HAP-1 (cell line): ENCODE measurements at regions not wholly inside any gene's neighbourhood (a gene's known extent, or its start where the extent isn't known, plus 50 kb on each side); places are given as distances from the start of the nearest gene placed in this dataset.

Experiments used
- DNase-seq, 2 experiments: peaks; one replicate each; pipeline ENCODE4 v3.0.0-alpha.2; 2016 to 2020; ENCODE audit warnings: low spot score in 2 of 2
- H3K27me3 ChIP-seq: fragments of 250-450 bp; sonication (Bioruptor Pico); 2 replicates; pipeline ENCODE4 v1.5.1; 2020; ENCODE audit warnings: low read depth, mild to moderate bottlenecking, moderate library complexity
- H3K36me3 ChIP-seq: fragments of 250-450 bp; sonication (Bioruptor Pico); replicated peaks from 2 replicates; pipeline ENCODE4 v1.5.1; 2020; ENCODE audit warnings: mild to moderate bottlenecking
- H3K4me1 ChIP-seq: fragments of 250-450 bp; sonication (Bioruptor Pico); 2 replicates; pipeline ENCODE4 v1.5.1; 2020; ENCODE audit warnings: mild to moderate bottlenecking
- H3K4me3 ChIP-seq: fragments of 250-450 bp; sonication (Bioruptor Pico); 2 replicates; pipeline ENCODE4 v1.5.1; 2020; ENCODE audit warnings: mild to moderate bottlenecking, moderate library complexity
- H3K9me3 ChIP-seq: fragments of 250-450 bp; sonication (Bioruptor Pico); 2 replicates; pipeline ENCODE4 v1.5.1; 2020; ENCODE audit warnings: mild to moderate bottlenecking, moderate library complexity
- in situ Hi-C: fragments of 300-500 bp; cut with MboI; formaldehyde crosslinking; loops from 3 replicates; pipeline ENCODE4 v1.14.3; 2020; ENCODE audit warnings: low sequenced_read_pairs, inconsistent platforms, mixed read lengths

GRCh38 chr1:232285138-232285537 lies 344.8 kb downstream of the SIPA1L2 start:
- Histone ChIP-seq H3K4me3 (no peak overlapping the region), H3K9me3 (no peaks in the 10 kb centered on the region), H3K36me3 (no peaks in the 10 kb centered on the region), H3K27me3 (no peaks in the 10 kb centered on the region), H3K4me1 (peaks cover 9% of the 10 kb centered on the region; the same call in 1 of the 2 replicates)
- no peak for DNase-seq
- in situ Hi-C loops: no loop called here

GRCh38 chr1:232283864-232284263 lies 346.1 kb downstream of the SIPA1L2 start:
- Histone ChIP-seq H3K4me3 (no peak overlapping the region), H3K9me3 (no peaks in the 10 kb centered on the region), H3K36me3 (no peaks in the 10 kb centered on the region), H3K27me3 (no peaks in the 10 kb centered on the region), H3K4me1 (peaks cover 9% of the 10 kb centered on the region; the same call in 1 of the 2 replicates)
- in situ Hi-C loops: no loop called here
- peak in 1 of 2 experiments; percentile 26 for DNase-seq

GRCh38 chr1:232282498-232282897 lies 347.4 kb downstream of the SIPA1L2 start:
- H3K27me3 ChIP-seq: no peaks in the 10 kb centered on the region
- in situ Hi-C loops: no loop called here
- H3K9me3 ChIP-seq: no peaks in the 10 kb centered on the region
- no peaks in the 10 kb centered on the region for H3K36me3 ChIP-seq
- peaks cover 9% of the 10 kb centered on the region; the same call in 1 of the 2 replicates for H3K4me1 ChIP-seq
- no peak overlapping the region for H3K4me3 ChIP-seq
- no peak for DNase-seq

DNA sequence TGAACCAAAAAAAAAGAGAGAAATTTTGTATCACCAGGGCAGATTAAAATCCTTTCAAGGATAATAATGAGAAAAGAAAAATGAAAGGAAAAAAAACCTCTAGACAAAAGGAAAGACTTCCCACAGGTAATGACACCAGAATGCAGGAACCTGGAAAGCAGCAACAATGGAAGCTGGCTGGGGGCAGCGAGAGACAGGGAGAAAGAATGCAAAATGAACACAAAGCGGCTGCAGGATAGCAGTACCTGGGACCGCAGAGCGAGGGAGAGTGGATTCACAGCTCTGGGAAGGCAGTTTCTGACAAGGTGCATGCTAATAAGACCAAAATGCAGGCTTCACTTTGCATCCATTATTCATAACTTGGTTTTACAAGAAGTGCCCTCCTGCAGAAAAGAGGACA lies 349.0 kb downstream of the SIPA1L2 start:
- no peak for DNase-seq
- Histone ChIP-seq H3K36me3 (no peaks in the 10 kb centered on the region), H3K4me3 (no peak overlapping the region), H3K27me3 (no peaks in the 10 kb centered on the region), H3K9me3 (no peaks in the 10 kb centered on the region), H3K4me1 (peaks cover 9% of the 10 kb centered on the region; the same call in 1 of the 2 replicates)
- in situ Hi-C loops: no loop called here

GRCh38 chr1:232279909-232280400 lies 350.0 kb downstream of the SIPA1L2 start:
- Histone ChIP-seq H3K36me3 (no peaks in the 10 kb centered on the region), H3K9me3 (no peaks in the 10 kb centered on the region), H3K4me3 (no peak overlapping the region), H3K27me3 (no peaks in the 10 kb centered on the region), H3K4me1 (peaks cover 9% of the 10 kb centered on the region; the same call in 1 of the 2 replicates)
- no peak for DNase-seq
- in situ Hi-C loops: no loop called here

DNA sequence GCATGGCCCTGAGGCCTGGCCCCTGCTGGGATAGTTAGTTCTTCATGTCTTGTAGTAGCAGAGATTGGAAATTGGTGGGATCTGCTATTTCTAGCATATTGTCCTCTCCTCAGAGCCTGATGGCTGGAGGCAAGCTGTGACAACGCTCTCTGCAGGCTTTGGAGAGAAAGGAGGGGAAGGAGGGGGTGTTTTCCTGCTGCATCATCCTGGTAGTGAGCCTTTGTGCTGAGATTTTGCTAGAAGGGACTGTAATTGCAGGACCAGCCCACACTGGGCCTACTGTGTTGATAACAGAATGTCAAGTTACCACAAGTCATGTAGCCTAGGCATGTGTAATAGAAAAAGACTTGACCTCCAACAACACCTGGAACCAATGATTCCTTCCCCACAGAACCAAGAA lies 351.0 kb downstream of the SIPA1L2 start:
- no peaks in the 10 kb centered on the region for H3K9me3 ChIP-seq
- H3K36me3 ChIP-seq: no peaks in the 10 kb centered on the region
- DNase-seq: no peak
- peaks cover 2% of the 10 kb centered on the region; the same call in 1 of the 2 replicates for H3K4me1 ChIP-seq
- H3K27me3 ChIP-seq: no peaks in the 10 kb centered on the region
- no peak overlapping the region for H3K4me3 ChIP-seq
- in situ Hi-C loops: no loop called here

DNA sequence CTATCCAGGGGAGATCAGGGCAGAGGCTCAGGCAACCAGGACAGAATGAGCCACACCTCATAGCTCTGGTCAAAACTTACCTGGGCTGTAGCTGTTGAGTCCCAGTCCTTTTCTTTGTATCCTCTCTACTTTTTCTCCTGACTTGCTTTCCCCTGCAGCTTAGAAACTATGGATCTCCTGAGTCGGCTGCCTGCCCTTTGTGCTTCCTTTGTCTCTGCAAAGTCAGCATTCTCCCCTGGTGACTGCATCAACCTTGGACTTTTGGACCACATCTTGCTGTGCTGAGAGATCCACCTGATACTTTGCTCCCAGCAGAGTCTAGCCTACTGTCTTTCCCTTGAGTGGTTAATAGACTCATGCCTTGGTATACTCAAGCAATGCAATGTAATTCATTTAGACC lies 353.3 kb downstream of the SIPA1L2 start:
- in situ Hi-C loops: no loop called here
- Histone ChIP-seq H3K27me3 (no peaks in the 10 kb centered on the region), H3K36me3 (no peaks in the 10 kb centered on the region), H3K9me3 (no peaks in the 10 kb centered on the region), H3K4me3 (no peak overlapping the region), H3K4me1 (no peaks in the 10 kb centered on the region)
- no peak for DNase-seq

GRCh38 chr1:232274999-232275710 lies 354.8 kb downstream of the SIPA1L2 start:
- no peak for DNase-seq
- H3K9me3 ChIP-seq: no peaks in the 10 kb centered on the region

GRCh38 chr1:232274236-232274855 lies 355.6 kb downstream of the SIPA1L2 start:
- H3K27me3 ChIP-seq: no peaks in the 10 kb centered on the region
- in situ Hi-C loops: no loop called here
- H3K4me3 ChIP-seq: no peak overlapping the region
- no peak for DNase-seq
- no peaks in the 10 kb centered on the region for H3K9me3 ChIP-seq
- H3K36me3 ChIP-seq: no peaks in the 10 kb centered on the region
- no peaks in the 10 kb centered on the region for H3K4me1 ChIP-seq

More at GRCh38 chr1:232274999-232275710, 354.8 kb downstream of the SIPA1L2 start:
- no peaks in the 10 kb centered on the region for H3K36me3 ChIP-seq
- H3K27me3 ChIP-seq: no peaks in the 10 kb centered on the region
- H3K4me3 ChIP-seq: no peak overlapping the region
- H3K4me1 ChIP-seq: no peaks in the 10 kb centered on the region
- in situ Hi-C loops: no loop called here

GRCh38 chr1:232273011-232273410 lies 356.9 kb downstream of the SIPA1L2 start:
- Histone ChIP-seq H3K4me1 (no peaks in the 10 kb centered on the region), H3K27me3 (no peaks in the 10 kb centered on the region), H3K36me3 (no peaks in the 10 kb centered on the region), H3K9me3 (no peaks in the 10 kb centered on the region), H3K4me3 (no peak overlapping the region)
- no peak for DNase-seq
- in situ Hi-C loops: no loop called here

- H3K4me3 ChIP-seq: no peak overlapping the region
- H3K36me3 ChIP-seq: no peaks in the 10 kb centered on the region
- DNase-seq: no peak
- in situ Hi-C loops: no loop called here
- H3K4me1 ChIP-seq: no peaks in the 10 kb centered on the region
- H3K27me3 ChIP-seq: no peaks in the 10 kb centered on the region
- H3K9me3 ChIP-seq: no peaks in the 10 kb centered on the region
Measured at GRCh38 chr1:232271991-232272589, 357.8 kb downstream of the SIPA1L2 start.

- no peaks in the 10 kb centered on the region for H3K4me1 ChIP-seq
- H3K9me3 ChIP-seq: no peaks in the 10 kb centered on the region
- no peaks in the 10 kb centered on the region for H3K36me3 ChIP-seq
- in situ Hi-C loops: no loop called here
- H3K27me3 ChIP-seq: no peaks in the 10 kb centered on the region
- no peak for DNase-seq
- no peak overlapping the region for H3K4me3 ChIP-seq
Measured at GRCh38 chr1:232271299-232271698, 358.6 kb downstream of the SIPA1L2 start.

- H3K36me3 ChIP-seq: no peaks in the 10 kb centered on the region
- no peak overlapping the region for H3K4me3 ChIP-seq
- no peaks in the 10 kb centered on the region for H3K9me3 ChIP-seq
- H3K27me3 ChIP-seq: no peaks in the 10 kb centered on the region
- in situ Hi-C loops: no loop called here
- H3K4me1 ChIP-seq: no peaks in the 10 kb centered on the region
- no peak for DNase-seq
Measured at GRCh38 chr1:232269988-232270387, 359.9 kb downstream of the SIPA1L2 start.
